ENCODE measurements at regions not wholly inside any gene's neighbourhood (a gene's known extent, or its start where the extent isn't known, plus 50 kb on each side); places are given as distances from the start of the nearest gene placed in this dataset.

- TF ChIP-seq CTCF (IDR thresholded peaks at IDR 0.05; ENCODE audit: insufficient read depth, low read length) = no peak
- no peak for TF ChIP-seq REST (IDR thresholded peaks at IDR 0.05; ENCODE audit: insufficient replicate concordance, low read depth)
- TF ChIP-seq POLR2AphosphoS5 (IDR thresholded peaks at IDR 0.05; ENCODE audit: low read depth) = no peak
- TF ChIP-seq GABPA (IDR thresholded peaks at IDR 0.05; ENCODE audit: low read depth) = peak; percentile 49
Measured at GRCh38 chr2:139411236-139411635, 631.0 kb upstream of the NXPH2 start.
